ENCODE measurements at regions not wholly inside any gene's neighbourhood (a gene's known extent, or its start where the extent isn't known, plus 50 kb on each side); places are given as distances from the start of the nearest gene placed in this dataset.

- no peaks in the 10 kb centered on the region for H3K36me3 Mint-ChIP-seq
- DNase-seq (ENCODE audit: low spot score) = no peak
- H3K27ac Mint-ChIP-seq = no peak overlapping the region
- ChIA-PET POLR2A (no interaction called here), CTCF (interaction anchor here (0.7 kb wide), 1 partner anchor 93 kb away, joined by 3 read pairs; no protein-coding TSS in a partner anchor)
- ATAC-seq = no peak
- H3K27me3 Mint-ChIP-seq (ENCODE audit: low read depth) = peaks cover 37% of the 10 kb centered on the region
- H3K9me3 Mint-ChIP-seq = peaks cover 8% of the 10 kb centered on the region
- H3K4me3 Mint-ChIP-seq = no peak overlapping the region
- TF ChIP-seq FOXK1 (CRISPR knock-in tag; IDR thresholded peaks at IDR 0.05) = no peak
- 0 out of 2 replicates have a peak, but pooled peaks have one; percentile 35 for TF ChIP-seq NFYB (CRISPR knock-in tag; conservative IDR thresholded peaks at IDR 0.05; ENCODE audit: low read depth)
- peak; percentile 88 for TF ChIP-seq USF1 (CRISPR knock-in tag; IDR thresholded peaks at IDR 0.05)
- TF ChIP-seq USF2 (CRISPR knock-in tag; IDR thresholded peaks at IDR 0.05) = peak; percentile 92
- peaks cover 12% of the 10 kb centered on the region for H3K4me1 Mint-ChIP-seq
Measured at GRCh38 chr11:134469627-134470026, 57.6 kb upstream of the B3GAT1 start.

GRCh38 chr11:134468796-134469195 lies 56.8 kb upstream of the B3GAT1 start:
- ChIA-PET POLR2A (no interaction called here), CTCF (no interaction called here)
- DNase-seq (ENCODE audit: low spot score) = no peak
- Mint-ChIP-seq H3K27me3 (ENCODE audit: low read depth) (peaks cover 37% of the 10 kb centered on the region), H3K9me3 (peaks cover 8% of the 10 kb centered on the region), H3K4me1 (peaks cover 20% of the 10 kb centered on the region), H3K27ac (no peak overlapping the region), H3K36me3 (no peaks in the 10 kb centered on the region), H3K4me3 (no peak overlapping the region)
- TF ChIP-seq ZNF423 (CRISPR knock-in tag; IDR thresholded peaks at IDR 0.05) = no peak
- no peak for TF ChIP-seq PREB (CRISPR knock-in tag; IDR thresholded peaks at IDR 0.05; ENCODE audit: borderline replicate concordance)
- no peak for TF ChIP-seq MAX (CRISPR knock-in tag; IDR thresholded peaks at IDR 0.05)
- TF ChIP-seq ZNF532 (CRISPR knock-in tag; IDR thresholded peaks at IDR 0.05; ENCODE audit: borderline replicate concordance) = no peak
- TF ChIP-seq USF1 (CRISPR knock-in tag; IDR thresholded peaks at IDR 0.05) = no peak
- no peak for TF ChIP-seq ZNF425 (CRISPR knock-in tag; conservative IDR thresholded peaks at IDR 0.05)
- no peak for ATAC-seq

- DNase-seq (ENCODE audit: low spot score) (no peak), ATAC-seq (no peak)
- peaks cover 37% of the 10 kb centered on the region for H3K27me3 Mint-ChIP-seq (ENCODE audit: low read depth)
- H3K27ac Mint-ChIP-seq = no peak overlapping the region
- ChIA-PET CTCF (no interaction called here), POLR2A (no interaction called here)
- no peaks in the 10 kb centered on the region for H3K36me3 Mint-ChIP-seq
- H3K9me3 Mint-ChIP-seq = peaks cover 8% of the 10 kb centered on the region
- peaks cover 21% of the 10 kb centered on the region for H3K4me1 Mint-ChIP-seq
- H3K4me3 Mint-ChIP-seq = no peak overlapping the region
- TF ChIP-seq ZNF317 (CRISPR knock-in tag; IDR thresholded peaks at IDR 0.05; ENCODE audit: borderline replicate concordance, low read depth) = no peak
- no peak for TF ChIP-seq MAX (CRISPR knock-in tag; IDR thresholded peaks at IDR 0.05)
- no peak for TF ChIP-seq ZNF281 (CRISPR knock-in tag; IDR thresholded peaks at IDR 0.05)
- no peak for TF ChIP-seq CREM (CRISPR knock-in tag; IDR thresholded peaks at IDR 0.05)
- TF ChIP-seq AR (CRISPR knock-in tag; IDR thresholded peaks at IDR 0.05) = no peak
Measured at GRCh38 chr11:134468081-134468668, 56.1 kb upstream of the B3GAT1 start.

All from WTC11 (cell line).